GM13977 (cell line): ENCODE measurements at regions not wholly inside any gene's neighbourhood (a gene's known extent, or its start where the extent isn't known, plus 50 kb on each side); places are given as distances from the start of the nearest gene placed in this dataset.

Experiments
- DNase-seq: peaks from one replicate; pipeline ENCODE4 v3.0.0; 2012; ENCODE audit warnings: low spot score
- CTCF ChIP-seq: IDR thresholded peaks from 2 replicates; pipeline ENCODE4 v1.5.1; 2012; ENCODE audit warnings: mild to moderate bottlenecking, control low read depth; ENCODE audit not compliant: insufficient read depth; ENCODE audit errors: extremely low read depth, missing control alignments
- in situ Hi-C: fragments of 300-500 bp; cut with MboI; formaldehyde crosslinking; loops from one replicate; pipeline ENCODE4 v1.12.0; 2022; ENCODE audit warnings: low sequenced_read_pairs, low pct_unique_long_range_greater_than_20kb, mixed read lengths, inconsistent platforms; ENCODE audit not compliant: unreplicated experiment

GRCh38 chr2:133712369-133712768, 144.1 kb upstream of the NCKAP5 start:
- no peak for DNase-seq
- in situ Hi-C loops, result no loop called here
- TF ChIP-seq CTCF, result no peak

- in situ Hi-C loops, result no loop called here
- TF ChIP-seq CTCF, result no peak
- DNase-seq, result no peak
Observed at GRCh38 chr2:133713049-133713580, 144.9 kb upstream of the NCKAP5 start.

- TF ChIP-seq CTCF, result no peak
- in situ Hi-C loops, result no loop called here
- DNase-seq, result no peak
Observed at GRCh38 chr2:133716166-133716565, 147.9 kb upstream of the NCKAP5 start.

GRCh38 chr2:133717497-133717896, 149.2 kb upstream of the NCKAP5 start:
- TF ChIP-seq CTCF, result no peak
- DNase-seq, result no peak
- in situ Hi-C loops, result no loop called here

GRCh38 chr2:133718688-133719201, 150.5 kb upstream of the NCKAP5 start:
- in situ Hi-C loops, result no loop called here
- no peak for TF ChIP-seq CTCF
- DNase-seq, result no peak

GRCh38 chr2:133720429-133720828, 152.2 kb upstream of the NCKAP5 start:
- in situ Hi-C loops, result no loop called here
- no peak for DNase-seq
- no peak for TF ChIP-seq CTCF
